ENCODE measurements at regions not wholly inside any gene's neighbourhood (a gene's known extent, or its start where the extent isn't known, plus 50 kb on each side); places are given as distances from the start of the nearest gene placed in this dataset.

- Histone ChIP-seq H3K4me1 (no peaks in the 10 kb centered on the region), H3K9me3 (no peaks in the 10 kb centered on the region), H3K36me3 (no peaks in the 10 kb centered on the region), H3K4me3 (no peak overlapping the region), H3K27me3 (no peaks in the 10 kb centered on the region), H3K27ac (no peak overlapping the region)
- DNase-seq (ENCODE audit: low spot score in 2 of 2) = no peak
- TF ChIP-seq POLR2AphosphoS5 (IDR thresholded peaks at IDR 0.05) = no peak
- TF ChIP-seq EP300 (IDR thresholded peaks at IDR 0.05) = no peak
- no peak for TF ChIP-seq POLR2A (IDR thresholded peaks at IDR 0.05)
- TF ChIP-seq CTCF (IDR thresholded peaks at IDR 0.05) = no peak
- 50% methylated on average over 1 of the region's 1 CpG for WGBS
Measured at GRCh38 chr13:108037348-108037747, 178.0 kb downstream of the LIG4 start.

GRCh38 chr13:108036411-108036932, 178.9 kb downstream of the LIG4 start:
- H3K4me3 ChIP-seq = no peak overlapping the region

GRCh38 chr13:108034909-108035410, 180.4 kb downstream of the LIG4 start:
- 83% methylated on average over 5 of the region's 5 CpGs for WGBS
- Histone ChIP-seq H3K4me3 (no peak overlapping the region), H3K36me3 (no peaks in the 10 kb centered on the region), H3K9me3 (no peaks in the 10 kb centered on the region), H3K27ac (no peak overlapping the region), H3K27me3 (no peaks in the 10 kb centered on the region), H3K4me1 (no peaks in the 10 kb centered on the region)
- DNase-seq (ENCODE audit: low spot score in 2 of 2) = no peak
- TF ChIP-seq POLR2AphosphoS5 (IDR thresholded peaks at IDR 0.05) (no peak), POLR2A (IDR thresholded peaks at IDR 0.05) (no peak), EP300 (IDR thresholded peaks at IDR 0.05) (no peak), CTCF (IDR thresholded peaks at IDR 0.05) (no peak)

More at GRCh38 chr13:108036411-108036932, 178.9 kb downstream of the LIG4 start:
- no peak overlapping the region for H3K27ac ChIP-seq
- no peaks in the 10 kb centered on the region for H3K4me1 ChIP-seq
- no peak for TF ChIP-seq POLR2A (IDR thresholded peaks at IDR 0.05)
- TF ChIP-seq CTCF (IDR thresholded peaks at IDR 0.05) = no peak
- no peak for TF ChIP-seq EP300 (IDR thresholded peaks at IDR 0.05)
- TF ChIP-seq POLR2AphosphoS5 (IDR thresholded peaks at IDR 0.05) = no peak
- no peaks in the 10 kb centered on the region for H3K36me3 ChIP-seq
- DNase-seq (ENCODE audit: low spot score in 2 of 2) = no peak
- H3K9me3 ChIP-seq = no peaks in the 10 kb centered on the region
- H3K27me3 ChIP-seq = no peaks in the 10 kb centered on the region
- WGBS = 73% methylated on average over 4 of the region's 4 CpGs

GRCh38 chr13:108033800-108034707, 181.3 kb downstream of the LIG4 start:
- no peak for DNase-seq (ENCODE audit: low spot score in 2 of 2)

More at GRCh38 chr13:108033800-108034707, 181.3 kb downstream of the LIG4 start:
- TF ChIP-seq EP300 (IDR thresholded peaks at IDR 0.05) (no peak), POLR2A (IDR thresholded peaks at IDR 0.05) (no peak), POLR2AphosphoS5 (IDR thresholded peaks at IDR 0.05) (no peak), CTCF (IDR thresholded peaks at IDR 0.05) (no peak)
- no peak overlapping the region for H3K4me3 ChIP-seq
- WGBS = 78% methylated on average over 3 of the region's 3 CpGs
- no peaks in the 10 kb centered on the region for H3K27me3 ChIP-seq
- no peaks in the 10 kb centered on the region for H3K36me3 ChIP-seq
- H3K9me3 ChIP-seq = no peaks in the 10 kb centered on the region
- no peaks in the 10 kb centered on the region for H3K4me1 ChIP-seq
- no peak overlapping the region for H3K27ac ChIP-seq
